ENCODE measurements at regions not wholly inside any gene's neighbourhood (a gene's known extent, or its start where the extent isn't known, plus 50 kb on each side); places are given as distances from the start of the nearest gene placed in this dataset.

GRCh38 chr2:138364554-138365162 is 136.9 kb upstream of the SPOPL start:
- TF ChIP-seq CTCF (IDR thresholded peaks at IDR 0.05) (no peak), POLR2A (IDR thresholded peaks at IDR 0.05) (no peak), EP300 (IDR thresholded peaks at IDR 0.05; ENCODE audit: low read depth) (no peak), POLR2AphosphoS5 (IDR thresholded peaks at IDR 0.05) (no peak)

Measured in transverse colon (tissue), 4 donors.